MCF 10A (cell line): ENCODE measurements at regions not wholly inside any gene's neighbourhood (a gene's known extent, or its start where the extent isn't known, plus 50 kb on each side); places are given as distances from the start of the nearest gene placed in this dataset.
"Not testable (repeated sequence)": the region's sequence is repeated elsewhere in the genome, so short reads cannot be mapped to it uniquely, and the experiment has no call there.

Source experiments
- BruUV-seq: library from RNA; stranded (reverse); fragments of 400-500 nt; replicated peaks from 2 replicates; lab custom pipeline; 2021; lab: Mats Ljungman, UMichigan
- CTCF ChIA-PET: fragments of 300-600 bp; sonication (Branson Sonifier 250); formaldehyde crosslinking; extraction: SDS; loops from one replicate; lab custom pipeline; 2021; ENCODE audit warnings: antibody characterized with exemption, inconsistent platforms; lab: Yijun Ruan, JAX
- POLR2A ChIA-PET: fragments of 300-600, 350-650 bp; sonication (Branson Sonifier 250); formaldehyde crosslinking; extraction: SDS; loops from one replicate; lab custom pipeline; 2020; ENCODE audit warnings: antibody characterized with exemption, inconsistent platforms; lab: Yijun Ruan, JAX
- DNase-seq: peaks from one replicate; pipeline ENCODE4 v3.0.0-alpha.2; 2018; ENCODE audit not compliant: unreplicated experiment
- H3K27ac Mint-ChIP-seq: one replicate; pipeline ENCODE4 v1.8.0; 2022; ENCODE audit warnings: mild to moderate bottlenecking, low read depth, mixed read lengths; ENCODE audit not compliant: unreplicated experiment
- H3K27me3 Mint-ChIP-seq: one replicate; pipeline ENCODE4 v1.8.0; 2022; ENCODE audit warnings: mixed read lengths; ENCODE audit not compliant: insufficient read depth, unreplicated experiment
- H3K36me3 Mint-ChIP-seq: one replicate; pipeline ENCODE4 v1.8.0; 2022; ENCODE audit warnings: mild to moderate bottlenecking, moderate library complexity, mixed read lengths; ENCODE audit not compliant: insufficient read depth, unreplicated experiment
- H3K4me1 Mint-ChIP-seq: one replicate; pipeline ENCODE4 v1.8.0; 2022; ENCODE audit warnings: mixed read lengths; ENCODE audit not compliant: insufficient read depth, unreplicated experiment
- H3K4me3 Mint-ChIP-seq: one replicate; pipeline ENCODE4 v1.8.0; 2022; ENCODE audit warnings: mild to moderate bottlenecking, moderate library complexity, mixed read lengths; ENCODE audit not compliant: unreplicated experiment
- H3K9me3 Mint-ChIP-seq: one replicate; pipeline ENCODE4 v1.8.0; 2022; ENCODE audit warnings: mixed read lengths; ENCODE audit not compliant: unreplicated experiment
- CTCF ChIP-seq: fragments of 200-600 bp; IDR thresholded peaks from one replicate; pipeline ENCODE4 v1.8.0; 2022; ENCODE audit warnings: antibody characterized with exemption, mild to moderate bottlenecking; ENCODE audit not compliant: unreplicated experiment
- intact Hi-C: fragments of 100-400 bp; cut with micrococcal nuclease; formaldehyde crosslinking; loops from 2 replicates; pipeline ENCODE4 v1.14.1; 2022

GRCh38 chr4:166197166-166197565, 324.1 kb downstream of the TLL1 start:
- TF ChIP-seq CTCF: no peak
- Mint-ChIP-seq H3K36me3 (no peaks in the 10 kb centered on the region), H3K27me3 (no peaks in the 10 kb centered on the region), H3K4me1 (no peaks in the 10 kb centered on the region), H3K9me3 (no peaks in the 10 kb centered on the region), H3K27ac (no peak overlapping the region), H3K4me3 (no peak overlapping the region)
- BruUV-seq: no TSS peak
- ChIA-PET CTCF (no interaction called here), POLR2A (no interaction called here)
- no peak for DNase-seq
- intact Hi-C loops: no loop called here

DNA sequence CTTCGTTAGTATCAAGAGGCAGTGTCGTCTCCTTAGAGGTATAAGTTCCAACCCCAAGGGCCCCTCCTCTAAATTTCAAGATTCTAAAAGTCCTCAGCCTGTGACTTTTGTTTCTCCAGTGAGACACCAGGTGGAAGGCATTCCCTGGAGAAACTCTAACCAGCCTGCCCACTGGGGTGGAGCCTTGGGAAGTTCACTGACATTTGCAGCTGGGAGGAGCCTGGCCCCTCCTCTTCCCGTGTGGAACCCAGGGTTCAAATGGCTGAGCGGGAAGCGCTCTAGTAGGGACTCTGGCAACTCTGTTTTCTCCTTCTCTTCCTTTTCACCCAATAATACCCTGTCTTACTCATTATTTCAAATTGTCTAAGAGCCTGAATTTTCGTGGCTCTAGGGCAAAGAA, 325.0 kb downstream of the TLL1 start:
- CTCF ChIA-PET: interaction anchor here (0.6 kb wide), 1 partner anchor 1089 kb away, joined by 4 read pairs; no protein-coding TSS in a partner anchor
- no TSS peak for BruUV-seq
- TF ChIP-seq CTCF: no peak
- H3K27ac Mint-ChIP-seq: no peak overlapping the region
- no peaks in the 10 kb centered on the region for H3K36me3 Mint-ChIP-seq
- H3K4me3 Mint-ChIP-seq: no peak overlapping the region
- POLR2A ChIA-PET: no interaction called here
- no peaks in the 10 kb centered on the region for H3K4me1 Mint-ChIP-seq
- DNase-seq: no peak
- H3K27me3 Mint-ChIP-seq: no peaks in the 10 kb centered on the region
- intact Hi-C loops: no loop called here
- H3K9me3 Mint-ChIP-seq: no peaks in the 10 kb centered on the region

- intact Hi-C loops: no loop called here
- BruUV-seq: no TSS peak
- no peak overlapping the region for H3K4me3 Mint-ChIP-seq
Measured at GRCh38 chr4:166198516-166199310, 325.7 kb downstream of the TLL1 start.

DNA sequence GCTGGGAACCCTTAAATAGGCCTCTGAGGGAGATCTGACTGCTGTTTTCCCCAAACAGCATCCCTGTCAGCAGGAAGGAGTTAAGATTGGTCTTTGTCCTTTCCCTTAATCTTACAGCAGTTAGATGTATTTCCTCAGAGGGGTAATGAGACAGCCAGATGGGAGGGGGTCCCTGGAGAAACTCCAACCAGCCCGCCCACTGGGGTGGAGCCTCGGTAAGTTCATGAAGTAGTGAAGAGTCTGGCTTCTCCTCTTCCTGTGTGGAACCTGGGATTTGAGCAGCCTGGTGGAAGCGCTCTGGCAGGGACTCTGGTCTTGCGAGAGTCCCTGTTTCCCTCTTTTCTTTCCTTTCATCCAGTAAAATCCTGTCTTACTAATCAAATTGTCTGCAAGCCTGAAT, 330.0 kb downstream of the TLL1 start:
- ChIA-PET POLR2A (no interaction called here), CTCF (no interaction called here)
- intact Hi-C loops: no loop called here
- no peak overlapping the region for H3K4me3 Mint-ChIP-seq
- no peaks in the 10 kb centered on the region for H3K27me3 Mint-ChIP-seq
- H3K27ac Mint-ChIP-seq: no peak overlapping the region
- H3K4me1 Mint-ChIP-seq: no peaks in the 10 kb centered on the region
- no TSS peak for BruUV-seq
- no peaks in the 10 kb centered on the region for H3K9me3 Mint-ChIP-seq
- TF ChIP-seq CTCF: no peak
- DNase-seq: no peak
- H3K36me3 Mint-ChIP-seq: no peaks in the 10 kb centered on the region

More at GRCh38 chr4:166198516-166199310, 325.7 kb downstream of the TLL1 start:
- Mint-ChIP-seq H3K4me1 (no peaks in the 10 kb centered on the region), H3K9me3 (no peaks in the 10 kb centered on the region), H3K27me3 (no peaks in the 10 kb centered on the region), H3K27ac (no peak overlapping the region), H3K36me3 (no peaks in the 10 kb centered on the region)
- no peak for DNase-seq
- ChIA-PET POLR2A (no interaction called here), CTCF (interaction anchor here (0.6 kb wide), 2 partner anchors 296 to 1090 kb away, joined by 4 read pairs; no protein-coding TSS in a partner anchor)
- TF ChIP-seq CTCF: no peak

GRCh38 chr4:166212326-166212725, 339.3 kb downstream of the TLL1 start:
- POLR2A ChIA-PET, H3K36me3 Mint-ChIP-seq, H3K4me3 Mint-ChIP-seq, H3K27me3 Mint-ChIP-seq, H3K4me1 Mint-ChIP-seq, BruUV-seq, intact Hi-C loops, H3K27ac Mint-ChIP-seq, DNase-seq: not testable (repeated sequence)
- peaks cover 24% of the 10 kb centered on the region for H3K9me3 Mint-ChIP-seq
- CTCF ChIA-PET: interaction anchor here (0.6 kb wide), 1 partner anchor 52 kb away, joined by 3 read pairs; no protein-coding TSS in a partner anchor
